Islet of Langerhans (tissue), 1 donor: ENCODE measurements at regions not wholly inside any gene's neighbourhood (a gene's known extent, or its start where the extent isn't known, plus 50 kb on each side); places are given as distances from the start of the nearest gene placed in this dataset.

Experiments used
- FAIRE-seq: peaks from one replicate; lab custom pipeline; 2011; peaks lifted over from hg19 to GRCh38; lab: Jason Lieb, UNC

DNA sequence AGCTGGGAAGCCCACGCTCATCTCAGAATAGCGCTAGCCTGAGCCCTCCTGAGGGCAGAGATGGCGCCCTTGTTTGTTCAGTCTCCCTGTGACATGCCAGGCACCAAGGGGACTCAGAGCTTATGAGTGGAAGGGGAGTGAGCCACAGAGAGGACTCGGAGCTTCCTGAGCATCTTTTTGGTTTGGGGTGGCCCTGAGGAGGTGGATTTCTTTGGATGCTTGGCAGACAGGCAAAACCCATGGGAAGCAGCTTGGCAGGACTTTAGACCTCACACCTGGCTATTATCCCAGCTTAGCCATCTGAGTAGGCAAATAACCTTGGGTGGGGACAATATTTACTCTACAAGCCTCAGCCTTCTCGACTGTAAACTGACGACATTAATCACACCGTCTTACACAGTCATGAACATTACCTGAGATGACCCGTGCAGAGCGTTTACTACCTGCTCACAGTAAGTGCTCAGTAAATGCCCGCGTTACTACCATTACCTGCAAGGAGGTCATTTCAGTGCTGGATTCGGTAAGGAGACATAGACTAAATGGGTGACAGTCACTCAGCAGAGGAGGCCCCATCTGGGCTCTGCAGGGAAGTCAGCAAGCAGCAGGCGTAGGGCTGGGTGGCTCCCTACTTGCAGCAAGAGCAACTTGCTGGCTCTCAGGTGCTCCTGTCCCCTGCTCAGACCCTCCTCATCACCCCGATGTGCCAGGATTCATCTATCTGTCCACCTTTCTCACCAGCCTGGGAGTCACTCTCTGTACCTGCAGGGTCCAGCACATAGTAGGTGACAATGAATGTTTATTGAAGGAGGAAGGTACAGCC, 54.9 kb downstream of the KLHDC7A start:
- FAIRE-seq: peak; percentile 99

DNA sequence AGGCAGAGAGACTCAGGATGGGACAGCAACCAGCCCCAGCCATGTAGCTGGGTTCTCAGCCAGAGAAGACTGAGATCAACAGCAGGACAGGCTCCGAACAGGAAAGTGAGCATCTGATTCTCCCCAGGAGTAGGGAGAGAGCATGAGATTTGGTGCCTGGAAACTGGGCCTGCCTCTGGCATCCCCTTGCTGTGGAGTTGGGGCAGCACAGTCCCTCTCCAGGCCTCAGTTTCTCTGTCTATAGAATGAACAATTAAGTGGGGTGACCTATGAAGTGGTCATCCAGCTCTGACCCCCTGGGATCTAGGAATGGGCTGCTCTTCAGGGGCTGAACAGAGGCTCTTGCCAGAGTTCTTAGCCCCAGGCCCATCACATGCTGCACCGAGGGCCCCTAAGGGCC, 55.6 kb downstream of the KLHDC7A start:
- FAIRE-seq: no peak

DNA sequence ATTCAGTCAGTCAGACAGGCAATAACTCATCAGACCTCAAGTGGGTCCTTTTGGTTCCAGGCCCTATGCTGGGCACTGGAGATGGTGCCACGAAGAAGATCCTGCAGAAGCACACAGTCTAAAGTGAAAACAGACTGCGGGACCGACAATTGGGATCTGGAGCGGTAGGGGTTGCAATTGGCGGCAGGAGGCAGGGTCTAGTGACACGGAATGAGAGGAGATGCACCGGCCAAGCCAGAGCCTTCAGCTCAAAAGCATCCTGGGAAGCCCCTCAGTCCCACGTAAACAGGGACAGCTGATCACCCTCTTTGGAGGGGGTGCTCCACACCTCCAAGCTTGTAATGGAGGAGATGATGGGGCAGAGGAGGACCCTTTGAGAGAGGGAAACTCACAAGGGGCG, 56.2 kb downstream of the KLHDC7A start:
- no peak for FAIRE-seq

DNA sequence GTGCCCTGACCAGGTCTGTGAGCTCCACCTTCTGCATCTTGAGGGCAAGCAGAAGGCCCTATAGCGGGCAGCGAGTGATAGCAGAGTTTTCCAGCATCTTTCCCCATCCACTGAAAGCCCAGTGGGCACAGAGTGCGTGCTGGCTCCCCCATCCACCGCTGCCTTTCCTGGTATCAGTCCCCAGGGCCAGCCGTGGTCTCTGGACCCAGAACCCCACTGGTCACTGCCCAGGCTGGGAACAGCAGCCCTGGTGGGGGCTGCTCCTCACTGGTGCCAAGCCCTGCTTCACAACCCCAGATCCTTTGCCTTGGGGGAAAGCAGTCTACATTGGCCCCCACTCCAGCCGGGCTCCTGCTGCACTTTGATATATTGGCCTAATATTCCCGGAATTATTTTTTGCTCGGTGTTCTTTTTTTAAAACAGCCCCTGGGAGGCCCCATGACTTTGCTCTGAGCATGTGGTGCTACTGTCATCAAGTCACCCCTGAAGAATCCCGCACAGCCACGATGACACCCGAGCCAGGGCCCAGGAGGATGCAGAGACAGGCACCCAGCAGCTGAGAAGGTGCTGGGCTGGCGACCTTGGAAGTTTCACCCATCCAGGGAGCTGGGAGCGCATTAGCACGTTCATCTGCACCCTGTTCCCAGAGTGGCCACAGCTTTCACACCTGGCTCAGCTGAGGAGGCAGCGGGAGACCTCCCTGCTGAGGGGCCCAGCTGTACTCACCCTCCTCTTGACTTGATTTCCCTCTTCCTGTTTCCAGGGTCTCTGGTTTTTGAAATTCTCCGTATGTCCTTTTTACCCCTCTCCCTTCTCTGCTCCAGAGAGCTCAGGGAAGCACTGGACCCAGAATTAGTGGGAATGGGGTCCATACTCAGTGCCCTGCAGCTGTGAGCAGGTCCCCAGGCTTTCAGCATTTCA, 56.9 kb downstream of the KLHDC7A start:
- no peak for FAIRE-seq

DNA sequence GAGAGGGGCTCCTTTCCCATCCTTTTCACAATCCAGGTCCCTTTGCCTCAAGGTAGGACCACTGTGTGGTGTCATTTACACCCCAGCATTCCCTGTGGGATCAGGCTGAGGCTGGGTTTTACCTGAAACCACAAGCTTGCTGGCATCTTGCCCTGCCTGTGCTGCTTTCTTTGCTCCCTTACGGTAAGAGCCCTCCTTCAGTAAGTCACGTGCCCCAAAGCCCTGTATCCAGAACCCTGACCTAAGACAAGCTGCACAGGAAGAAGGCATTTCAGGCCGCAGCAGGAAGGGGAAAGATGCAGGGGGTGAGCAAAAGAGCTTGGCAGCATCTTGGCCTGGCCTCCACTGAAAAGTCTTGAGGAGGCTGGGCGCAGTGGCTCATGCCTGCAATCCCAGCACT, 58.4 kb downstream of the KLHDC7A start:
- FAIRE-seq: no peak

DNA sequence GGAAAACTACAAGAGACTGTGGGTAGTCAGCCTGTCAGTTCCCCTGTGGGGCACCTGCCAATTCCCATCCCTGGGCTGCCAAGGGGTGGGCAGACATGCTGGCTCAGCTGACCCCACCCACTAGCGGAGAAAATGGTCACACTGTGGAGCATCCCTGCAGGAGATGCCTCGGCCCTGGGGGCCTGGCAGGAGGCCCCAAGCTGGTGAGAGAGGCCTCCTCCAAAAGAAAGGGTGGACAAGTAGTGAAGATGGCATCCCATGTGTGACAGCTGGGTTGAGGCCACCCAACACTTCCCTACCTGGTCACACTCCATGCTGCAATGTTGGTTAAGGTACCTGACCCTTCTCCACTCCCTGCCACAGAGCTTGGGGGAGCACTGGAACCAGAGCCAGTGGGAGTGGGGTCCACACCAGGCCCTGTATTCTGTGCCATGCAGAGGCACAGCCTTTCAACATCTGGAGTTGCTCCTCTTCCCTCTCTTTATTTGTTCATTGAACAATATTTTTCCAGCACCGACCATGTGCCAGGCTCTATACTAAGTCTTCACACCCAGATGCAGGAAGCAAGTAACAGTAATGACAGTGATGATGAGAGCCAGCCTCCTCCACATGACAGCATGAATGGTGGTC, 59.5 kb downstream of the KLHDC7A start:
- FAIRE-seq: no peak

DNA sequence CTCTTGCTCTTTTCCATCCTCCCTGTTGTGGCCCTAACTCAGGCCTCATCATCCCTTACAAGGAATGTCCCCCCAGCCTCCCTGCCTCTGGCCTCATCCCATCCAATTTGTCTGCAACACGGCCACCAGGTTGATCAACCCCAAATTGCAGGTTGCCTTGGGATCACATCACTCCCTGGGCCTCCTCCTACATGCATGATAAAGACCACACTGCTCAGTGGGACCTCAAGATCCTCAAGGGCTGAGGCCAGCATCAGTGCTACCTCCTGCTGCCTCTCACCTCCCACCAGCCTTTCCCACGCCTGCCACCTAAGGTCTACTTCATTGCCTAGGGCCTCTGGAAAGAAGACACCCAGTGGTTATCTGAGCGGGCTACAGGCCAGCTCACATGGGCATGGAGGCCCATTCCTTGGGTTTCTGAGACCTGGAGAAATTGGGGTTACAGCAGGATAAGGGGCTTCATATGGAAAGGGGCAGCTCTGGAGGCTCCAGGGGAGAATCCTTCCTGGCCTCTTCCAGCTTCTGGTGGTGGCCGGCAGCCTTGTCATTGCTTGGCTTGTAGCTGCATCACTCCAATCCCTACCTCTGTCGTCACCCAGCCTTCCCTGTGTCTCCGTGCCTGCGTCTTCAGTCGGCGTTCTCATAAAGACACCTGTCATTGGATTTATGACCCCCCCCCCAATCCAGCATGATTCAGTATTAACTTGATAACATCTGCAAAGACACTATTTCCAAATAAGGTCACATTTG, 60.5 kb downstream of the KLHDC7A start:
- no peak for FAIRE-seq

DNA sequence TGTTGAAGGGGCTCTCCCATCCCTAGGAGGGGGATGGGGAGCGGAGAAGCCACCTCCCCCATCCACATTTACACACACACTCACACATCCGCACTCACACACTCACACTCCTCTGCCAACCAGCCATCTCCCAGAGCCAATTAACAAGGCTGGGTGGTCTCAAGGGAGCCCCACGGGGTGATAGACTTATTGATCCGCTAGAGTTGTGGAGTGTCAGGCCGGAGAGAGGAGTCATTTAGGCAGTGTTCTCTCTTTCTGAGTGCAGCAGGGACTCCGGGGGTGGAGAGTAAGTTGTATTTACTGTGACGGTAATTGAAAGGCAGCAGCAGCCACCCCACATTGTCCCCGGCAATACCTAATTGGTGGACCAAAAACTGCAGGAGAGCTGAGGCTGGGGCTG, 61.6 kb downstream of the KLHDC7A start:
- FAIRE-seq: no peak

- no peak for FAIRE-seq
Observed at GRCh38 chr1:18546026-18546425, 65.3 kb downstream of the KLHDC7A start.

DNA sequence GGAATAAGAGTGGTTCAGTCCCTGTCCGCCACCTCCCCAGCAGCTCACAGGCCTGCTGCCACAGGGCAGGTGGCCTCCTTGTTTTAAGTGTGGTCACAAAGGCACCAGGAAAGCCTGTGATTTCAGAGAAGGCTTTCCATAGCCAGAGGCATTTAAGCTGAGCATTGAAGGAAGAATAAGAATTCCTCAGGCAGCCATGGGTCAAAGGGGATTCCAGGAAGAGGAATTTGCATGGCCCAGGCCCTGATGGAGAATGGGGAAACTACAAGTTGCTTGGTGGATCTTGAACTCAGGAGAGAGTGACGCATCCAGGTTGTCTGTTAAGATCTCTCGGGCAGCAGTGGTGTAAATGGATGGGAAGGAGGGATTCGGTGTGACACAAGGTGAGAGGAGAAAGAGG, 66.7 kb downstream of the KLHDC7A start:
- FAIRE-seq: no peak

GRCh38 chr1:18548643-18549042, 67.9 kb downstream of the KLHDC7A start:
- FAIRE-seq: no peak

- no peak for FAIRE-seq
Observed at GRCh38 chr1:18549106-18549505, 68.4 kb downstream of the KLHDC7A start.

DNA sequence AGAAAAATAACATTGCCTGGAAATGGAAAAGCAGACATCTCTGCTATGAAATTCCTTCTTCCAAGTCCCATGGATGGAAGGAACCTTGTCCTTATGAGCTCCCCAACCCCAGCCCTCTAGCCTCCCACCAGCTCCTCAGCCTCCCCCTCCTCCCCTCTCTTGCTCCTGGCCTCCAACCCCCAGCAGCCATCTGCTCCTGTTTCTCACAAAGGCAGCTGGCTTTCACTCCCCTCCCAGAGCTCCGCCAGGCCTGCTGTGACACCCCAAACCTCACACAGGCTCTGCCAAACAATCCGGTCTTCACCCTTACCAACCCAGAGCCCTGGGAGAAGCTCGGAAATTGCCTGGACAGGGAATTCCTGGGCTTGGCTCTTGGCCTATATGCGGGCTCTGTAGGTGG, 69.2 kb downstream of the KLHDC7A start:
- no peak for FAIRE-seq

GRCh38 chr1:18552631-18553030, 71.9 kb downstream of the KLHDC7A start:
- no peak for FAIRE-seq

DNA sequence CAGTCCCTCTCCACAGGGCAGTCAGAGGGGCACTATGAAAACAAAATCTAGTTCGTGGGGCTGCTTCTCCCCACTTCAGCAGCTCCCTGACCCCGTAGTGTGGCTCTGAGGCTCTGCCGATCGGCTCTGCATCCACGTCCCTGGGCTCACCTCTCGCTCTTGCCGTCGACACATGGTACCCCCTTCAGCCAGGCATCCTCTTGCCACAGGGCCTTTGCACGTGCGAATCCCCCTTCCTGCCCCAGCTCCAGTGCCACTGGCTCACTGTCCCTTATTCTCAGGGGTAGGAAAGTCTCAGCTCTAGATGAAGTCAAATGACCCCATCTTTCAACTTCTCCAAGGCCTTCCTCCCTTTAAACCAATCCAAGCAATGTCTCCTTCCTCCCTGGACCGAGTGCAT, 72.7 kb downstream of the KLHDC7A start:
- no peak for FAIRE-seq

DNA sequence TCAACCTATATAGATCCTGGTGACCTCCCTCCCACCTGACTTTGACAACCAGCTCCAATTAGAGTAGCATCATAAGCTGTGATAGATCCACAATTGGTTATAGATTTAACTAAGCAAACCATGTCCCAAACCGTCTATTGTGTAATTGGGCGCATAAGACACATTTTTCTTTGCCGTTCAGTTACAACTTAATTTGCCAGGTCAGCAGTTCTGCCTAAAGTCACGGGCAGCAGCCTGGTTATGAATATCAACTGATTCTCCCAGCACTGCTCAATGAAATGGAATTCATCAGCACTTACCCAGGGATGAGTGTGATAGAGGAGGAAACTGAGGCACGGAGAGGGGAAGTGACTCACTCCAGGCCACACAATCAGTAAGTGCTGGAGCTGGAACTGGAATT, 73.4 kb downstream of the KLHDC7A start:
- FAIRE-seq: no peak

DNA sequence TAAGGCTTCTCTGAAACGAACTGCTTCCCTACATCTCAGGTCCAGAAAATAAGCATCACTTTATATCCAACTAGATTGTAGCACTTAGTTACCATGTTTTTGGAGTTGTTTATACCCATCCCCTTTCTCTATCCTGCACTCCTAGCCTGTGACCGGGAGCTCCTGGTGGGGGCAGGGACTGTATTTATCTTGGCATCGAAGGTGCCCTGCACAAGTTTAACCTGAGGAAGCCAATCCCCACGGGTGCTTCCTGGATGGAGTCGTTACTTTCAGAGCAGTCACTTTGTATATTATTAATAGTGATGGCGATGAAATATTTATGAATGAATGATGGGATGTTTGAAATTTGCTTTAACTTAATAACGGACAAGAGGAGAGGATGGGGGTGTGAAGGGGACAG, 73.9 kb downstream of the KLHDC7A start:
- FAIRE-seq: no peak

DNA sequence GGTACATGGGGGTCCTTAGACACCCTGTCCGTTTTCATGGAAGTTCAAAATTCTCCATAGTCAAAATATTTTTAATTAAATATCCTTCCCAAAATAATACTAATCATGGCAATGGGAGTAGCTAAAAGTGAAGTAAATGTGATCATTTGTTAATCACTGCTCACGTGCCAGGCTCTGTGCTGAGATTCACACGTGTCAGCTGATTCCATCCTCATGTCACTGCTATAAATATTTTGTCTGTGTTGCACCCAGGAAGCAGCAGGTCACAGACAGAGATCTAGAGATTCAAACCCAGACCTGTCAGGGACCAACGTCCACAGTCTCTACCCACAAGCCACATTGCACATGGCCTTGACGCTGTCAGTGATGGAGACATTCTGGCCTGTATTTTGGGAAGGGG, 74.3 kb downstream of the KLHDC7A start:
- FAIRE-seq: no peak

- FAIRE-seq: peak; percentile 9
Observed at GRCh38 chr1:18556364-18556763, 74.3 kb upstream of the PAX7 start.

- peak; percentile 56 for FAIRE-seq
Observed at GRCh38 chr1:18557621-18558465, 72.8 kb upstream of the PAX7 start.

- FAIRE-seq: no peak
Observed at GRCh38 chr1:18560692-18561091, 70.0 kb upstream of the PAX7 start.
